GM19455 (cell line): ENCODE measurements at regions not wholly inside any gene's neighbourhood (a gene's known extent, or its start where the extent isn't known, plus 50 kb on each side); places are given as distances from the start of the nearest gene placed in this dataset.
"Not testable (repeated sequence)": the region's sequence is repeated elsewhere in the genome, so short reads cannot be mapped to it uniquely, and the experiment has no call there.

Experiments
- ATAC-seq: cut with Tn5 transposase; IDR thresholded peaks from one replicate; pipeline ENCODE4 v1.9.1; 2021; ENCODE audit not compliant: unreplicated experiment

GRCh38 chr4:42205541-42205940, 53.1 kb upstream of the BEND4 start:
- ATAC-seq = no peak

DNA sequence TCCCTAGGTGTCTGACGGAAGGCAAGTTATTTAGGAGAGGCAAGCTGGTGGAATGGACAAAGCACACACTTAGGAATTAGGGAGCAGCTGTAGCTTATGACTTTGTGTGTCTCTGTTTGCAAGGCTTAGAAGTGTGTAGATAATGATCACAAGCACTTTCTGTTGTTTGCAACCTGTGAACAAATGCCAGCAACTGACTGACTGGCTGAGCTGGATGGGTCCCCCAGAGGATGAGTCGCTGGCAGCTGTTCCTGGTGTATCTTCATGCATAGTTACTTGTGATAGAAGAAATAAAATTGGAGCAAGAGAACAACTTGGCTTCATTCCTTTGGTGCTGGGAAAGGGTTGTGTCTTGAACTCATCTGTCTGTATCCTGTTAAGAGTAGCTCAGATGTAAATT, 64.2 kb upstream of the BEND4 start:
- no peak for ATAC-seq

DNA sequence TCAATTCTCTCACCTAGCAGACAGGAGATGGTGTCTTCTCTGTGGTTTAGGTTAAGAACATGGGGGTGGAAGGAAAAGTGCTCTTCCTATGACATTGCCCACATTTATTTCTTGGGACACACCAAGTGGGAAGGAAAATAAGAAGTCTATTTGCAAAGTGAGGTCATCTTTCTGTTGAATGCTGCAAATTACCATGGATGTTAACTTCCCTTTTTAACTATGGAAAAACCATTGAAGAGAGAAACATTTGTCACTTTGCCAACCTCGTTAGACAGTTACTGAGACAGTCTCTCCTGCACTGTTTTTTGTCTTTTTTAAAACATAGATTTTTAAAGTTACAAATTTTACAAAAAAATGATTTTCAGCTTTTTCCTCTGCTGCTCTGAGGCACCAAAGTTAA, 72.8 kb upstream of the BEND4 start:
- no peak for ATAC-seq

DNA sequence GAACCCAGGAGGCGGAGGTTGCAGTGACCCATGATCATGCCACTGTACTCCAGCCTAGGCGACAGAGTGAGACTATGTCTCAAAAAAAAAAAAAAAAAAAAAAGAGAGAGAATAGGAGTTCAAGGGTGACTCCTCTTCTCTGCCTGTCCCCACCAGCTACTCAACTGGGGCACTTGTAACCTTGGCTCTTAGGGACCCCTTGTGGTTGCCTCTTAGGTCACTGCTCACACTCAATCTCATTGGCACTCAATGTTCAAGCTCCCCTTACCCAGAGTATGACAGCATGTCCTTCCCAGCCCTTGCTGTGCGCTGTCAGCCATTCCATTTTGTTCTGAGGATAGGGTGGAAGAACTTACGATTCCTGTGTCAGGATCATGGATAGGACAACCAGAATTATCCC, 82.4 kb upstream of the BEND4 start:
- no peak for ATAC-seq

DNA sequence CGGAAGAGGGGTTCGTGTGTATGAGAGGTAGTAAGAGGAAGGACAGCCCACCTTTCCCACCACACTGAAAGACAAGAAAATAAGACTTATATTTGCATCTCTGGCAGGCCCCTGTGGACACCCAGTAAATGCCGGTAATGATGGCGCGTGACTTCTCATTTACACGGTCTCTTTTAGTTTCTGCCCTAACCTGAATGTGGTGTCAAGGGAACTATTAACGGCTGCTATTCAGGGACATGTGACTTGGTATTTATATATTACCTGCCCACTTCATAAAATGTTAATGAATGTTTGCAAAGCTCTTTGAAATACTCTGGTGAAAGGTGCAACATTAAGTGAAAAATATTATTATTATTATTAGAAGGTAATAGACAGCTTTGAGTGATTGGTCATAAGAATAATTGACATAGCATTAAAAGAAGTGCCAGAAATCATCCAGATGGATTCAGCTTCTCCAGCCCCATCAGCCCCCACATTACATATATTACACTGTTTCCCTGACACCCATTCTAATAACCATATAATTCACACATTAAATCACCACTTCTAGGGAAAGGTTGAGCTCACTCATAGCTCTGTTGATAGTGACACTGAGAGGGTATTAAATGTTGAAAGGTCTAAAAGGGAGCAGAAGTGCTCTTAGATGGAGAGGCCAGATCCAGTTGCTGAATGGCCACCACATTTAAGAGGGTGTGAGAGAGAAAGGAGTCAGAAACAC, 83.0 kb upstream of the BEND4 start:
- ATAC-seq = no peak

DNA sequence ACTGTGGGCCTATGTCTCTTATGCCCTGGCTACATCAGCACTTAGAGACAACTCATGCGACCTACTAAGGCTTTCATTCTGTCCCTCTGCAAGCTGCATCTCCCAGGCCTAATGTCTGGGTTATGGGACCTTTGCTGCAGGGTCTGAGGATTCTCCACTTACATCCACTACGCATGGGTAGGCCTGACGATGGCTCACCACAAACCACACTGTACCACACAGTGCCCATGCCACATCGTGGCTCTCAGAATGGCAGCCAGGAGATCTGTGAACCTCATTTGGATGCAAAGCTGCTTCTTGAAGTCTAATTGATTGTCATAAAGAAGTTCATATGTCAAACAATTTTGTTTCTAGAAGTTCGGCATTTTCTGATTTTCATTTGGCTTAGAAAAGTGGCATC, 84.6 kb upstream of the BEND4 start:
- no peak for ATAC-seq

DNA sequence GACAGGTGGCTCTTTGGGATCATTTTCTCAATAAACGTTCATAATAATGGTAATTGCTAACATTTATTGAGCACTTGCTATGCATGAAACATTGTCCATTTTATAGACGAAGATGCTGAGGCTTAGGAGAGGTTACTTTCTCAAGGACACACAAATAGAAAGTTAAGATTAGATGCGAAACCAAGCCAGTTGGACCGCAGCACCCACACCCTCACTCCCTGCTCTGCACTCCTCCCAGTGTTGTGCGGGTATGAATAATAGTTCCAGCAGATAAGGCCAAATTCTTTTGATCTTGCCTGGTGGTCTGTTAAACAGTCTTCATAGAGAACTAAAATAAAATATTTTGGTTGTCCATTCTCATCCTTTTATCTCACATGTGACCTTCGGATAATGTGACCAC, 85.0 kb upstream of the BEND4 start:
- no peak for ATAC-seq

- ATAC-seq = no peak
These were observed 96.5 kb upstream of the BEND4 start for GRCh38 chr4:42248972-42249371.

DNA sequence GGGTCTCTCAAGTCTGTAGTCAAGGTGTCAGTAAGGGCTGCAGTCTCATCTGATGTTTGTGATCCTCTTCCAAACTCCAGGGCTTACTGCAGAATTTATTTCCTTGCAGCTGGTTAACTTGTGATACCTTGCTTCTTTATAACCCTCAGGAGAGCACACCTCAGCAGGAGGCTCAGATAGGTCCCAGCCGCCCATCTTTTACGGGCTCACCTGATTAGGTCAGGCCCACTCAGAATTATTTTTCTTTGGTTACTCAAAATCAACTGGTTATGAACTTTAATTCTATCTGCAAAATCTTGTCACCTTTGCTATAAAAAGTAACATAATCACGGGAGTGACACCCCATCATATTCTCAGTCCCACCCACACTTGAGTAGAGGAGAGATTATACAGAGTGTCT, 99.9 kb upstream of the BEND4 start:
- no peak for ATAC-seq

GRCh38 chr4:42257645-42258044, 105.2 kb upstream of the BEND4 start:
- not testable (repeated sequence) for ATAC-seq

DNA sequence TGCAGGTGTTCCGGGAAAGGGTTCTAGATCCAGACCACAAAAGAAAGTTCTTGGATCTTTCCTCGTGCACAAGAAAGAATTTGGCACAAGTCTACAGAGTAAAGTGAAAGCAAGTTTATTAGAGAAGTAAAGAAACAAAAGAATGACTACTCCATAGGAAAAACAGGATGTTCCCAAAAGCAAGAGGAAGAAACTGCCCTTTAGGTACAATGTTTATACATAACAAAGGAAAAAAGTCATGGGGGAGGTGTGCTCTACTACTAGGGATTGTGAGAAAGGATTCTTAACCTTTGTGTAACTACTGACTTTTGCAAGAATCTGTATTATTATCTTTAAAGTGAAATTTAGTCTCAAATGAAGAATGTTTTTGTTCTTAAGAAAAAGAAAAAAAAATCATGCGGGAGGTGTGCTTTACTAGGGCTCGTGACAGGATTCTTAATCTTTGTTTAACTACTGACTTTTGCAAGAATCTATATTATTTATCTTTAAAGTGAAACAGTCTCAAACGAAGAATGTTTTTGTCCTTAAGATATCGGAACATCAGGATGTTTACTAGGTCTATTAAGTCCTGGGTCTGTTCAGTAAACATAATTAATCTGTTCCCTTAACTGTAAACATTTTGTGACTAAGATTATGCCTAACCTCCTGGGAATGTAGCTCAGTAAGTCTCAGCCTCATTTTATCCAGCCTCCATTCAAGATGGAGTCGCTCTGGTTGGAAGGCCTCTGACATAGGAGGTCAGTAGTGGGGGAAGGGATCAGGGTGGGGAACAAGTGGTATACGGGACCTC, 110.4 kb upstream of the BEND4 start:
- no peak for ATAC-seq

DNA sequence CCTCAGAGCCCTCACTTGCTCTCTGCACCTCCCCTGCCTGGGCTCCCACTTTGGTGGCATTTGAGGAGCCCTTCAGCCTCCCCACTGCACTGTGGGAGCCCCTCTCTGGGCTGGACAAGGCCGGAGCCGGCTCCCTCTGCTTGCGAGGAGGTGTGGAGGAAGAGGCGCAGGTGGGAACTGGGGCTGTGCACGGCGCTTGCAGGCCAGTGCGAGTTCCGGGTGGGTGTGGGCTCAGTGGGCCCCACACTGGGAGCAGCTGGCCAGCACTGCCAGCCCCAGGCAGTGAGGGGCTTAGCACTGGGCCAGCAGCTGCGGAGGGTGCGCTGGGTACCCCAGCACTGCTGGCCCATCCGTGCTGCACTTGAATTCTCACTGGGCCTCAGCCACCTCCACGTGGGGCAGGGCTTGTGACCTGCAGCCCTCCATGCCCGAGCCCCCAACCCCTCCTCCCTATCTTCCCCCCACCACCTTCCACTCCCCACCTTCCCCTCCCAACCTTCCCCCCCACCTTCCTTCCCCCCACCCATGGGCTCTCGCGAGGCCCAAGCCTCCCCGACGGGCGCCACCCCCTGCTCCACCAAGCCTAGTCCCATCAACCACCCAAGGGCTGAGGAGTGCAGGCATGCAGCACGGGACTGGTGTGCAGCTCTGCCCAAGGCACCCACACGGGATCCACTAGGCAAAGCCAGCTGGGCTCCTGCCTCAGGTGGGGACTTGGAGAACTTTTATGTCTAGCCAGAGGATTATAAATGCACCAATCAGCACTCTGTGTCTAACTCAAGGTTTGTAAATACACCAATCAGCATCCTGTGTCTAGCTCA, 113.5 kb upstream of the BEND4 start:
- no peak for ATAC-seq

DNA sequence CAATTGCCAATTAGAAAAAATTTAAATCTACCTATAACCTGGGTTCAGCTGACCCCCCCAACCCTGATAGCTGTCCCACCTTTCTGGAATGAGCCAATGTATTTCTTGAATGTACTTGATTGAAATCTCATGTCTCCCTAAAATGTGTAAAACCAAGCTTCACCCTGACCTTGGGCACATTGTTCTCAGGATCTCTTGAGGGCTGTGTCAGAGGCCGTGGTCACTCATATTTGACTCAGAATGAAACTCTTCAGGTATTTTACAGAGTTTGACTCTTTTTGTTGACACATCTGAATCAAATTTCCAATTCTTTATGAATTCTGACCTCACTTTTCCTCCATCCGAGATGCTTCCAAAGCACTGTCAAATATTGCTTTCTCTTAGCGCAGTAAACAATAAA, 115.3 kb upstream of the BEND4 start:
- ATAC-seq = no peak

- no peak for ATAC-seq
These were observed 116.4 kb upstream of the BEND4 start for GRCh38 chr4:42268824-42269223.

DNA sequence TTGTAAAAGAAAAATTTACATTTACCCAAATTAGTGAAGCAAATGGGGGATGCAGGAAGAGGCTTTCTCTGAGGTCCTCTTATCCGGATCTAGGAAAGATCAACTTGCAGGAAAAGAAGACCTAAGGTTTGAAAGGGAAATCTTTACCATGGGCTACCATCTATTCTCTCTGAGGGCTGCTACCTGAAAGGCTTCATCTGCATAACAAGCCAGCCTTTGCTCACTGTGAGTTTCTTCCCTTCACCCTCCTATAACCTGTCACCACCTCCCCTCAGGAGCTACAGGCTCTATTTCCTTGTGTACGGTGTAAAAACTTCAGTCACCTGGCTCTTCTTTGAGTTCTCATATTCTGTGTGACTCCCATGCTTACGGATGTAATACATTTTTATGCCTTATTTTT, 118.6 kb upstream of the BEND4 start:
- no peak for ATAC-seq

DNA sequence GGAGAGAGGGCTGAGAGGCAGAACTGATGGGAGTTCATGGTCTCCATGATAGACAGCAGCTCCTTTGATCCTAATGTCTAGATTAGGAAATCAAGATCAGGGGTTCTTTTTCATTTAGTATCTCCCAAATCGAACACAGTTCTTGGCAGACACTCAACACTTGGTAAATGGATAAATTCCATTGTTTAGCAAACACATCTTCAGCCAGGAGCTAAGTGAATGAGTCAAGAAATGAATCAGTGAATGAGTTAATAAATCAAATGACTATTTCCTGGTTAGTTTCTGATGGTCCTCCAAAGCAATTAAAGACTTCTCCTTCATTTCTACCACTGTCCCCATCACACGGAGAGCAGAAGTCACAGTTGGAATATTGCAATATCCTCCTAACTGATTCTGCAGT, 120.0 kb upstream of the SHISA3 start:
- ATAC-seq = no peak

GRCh38 chr4:42278709-42279324, 118.5 kb upstream of the SHISA3 start:
- no peak for ATAC-seq

DNA sequence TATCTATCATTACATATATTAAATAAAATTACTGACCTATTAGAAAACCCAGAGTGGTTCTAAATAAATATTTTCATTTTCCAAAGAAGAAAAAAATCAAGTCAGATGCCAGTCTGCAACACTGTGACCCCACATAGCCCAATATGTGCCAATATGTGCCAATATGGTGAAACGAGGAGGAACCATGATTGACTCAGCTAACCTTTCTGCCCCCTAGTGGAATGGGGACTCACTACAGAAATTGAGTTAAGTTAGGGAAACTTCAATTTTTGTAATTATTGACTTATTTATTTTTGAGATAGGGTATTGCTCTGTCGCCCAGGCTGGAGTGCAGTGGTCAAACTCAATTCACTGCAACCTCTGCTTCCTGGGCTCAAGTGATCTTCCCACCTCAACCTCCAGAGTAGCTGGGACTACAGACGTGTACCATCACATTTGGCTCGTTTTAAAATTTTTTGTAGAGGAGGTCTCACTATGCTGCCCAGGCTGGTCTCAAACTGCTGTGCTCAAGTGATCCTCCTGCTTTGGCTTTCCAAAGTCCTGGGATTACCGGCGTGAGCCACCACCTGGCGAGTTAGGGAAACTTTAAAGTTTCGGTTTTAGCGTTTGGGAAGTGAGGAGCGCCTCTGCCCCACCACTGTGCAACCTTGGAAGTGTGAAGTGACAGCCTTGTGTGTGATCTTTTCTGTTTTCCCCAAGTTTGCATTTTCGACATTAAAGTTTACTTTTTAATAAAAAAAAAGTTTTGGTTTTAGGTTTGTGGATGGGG, 116.8 kb upstream of the SHISA3 start:
- ATAC-seq = no peak

GRCh38 chr4:42281324-42282020, 115.8 kb upstream of the SHISA3 start:
- ATAC-seq = peak; percentile 46
